ENCODE measurements at regions not wholly inside any gene's neighbourhood (a gene's known extent, or its start where the extent isn't known, plus 50 kb on each side); places are given as distances from the start of the nearest gene placed in this dataset.
"Not testable (repeated sequence)": the region's sequence is repeated elsewhere in the genome, so short reads cannot be mapped to it uniquely, and the experiment has no call there.

DNA sequence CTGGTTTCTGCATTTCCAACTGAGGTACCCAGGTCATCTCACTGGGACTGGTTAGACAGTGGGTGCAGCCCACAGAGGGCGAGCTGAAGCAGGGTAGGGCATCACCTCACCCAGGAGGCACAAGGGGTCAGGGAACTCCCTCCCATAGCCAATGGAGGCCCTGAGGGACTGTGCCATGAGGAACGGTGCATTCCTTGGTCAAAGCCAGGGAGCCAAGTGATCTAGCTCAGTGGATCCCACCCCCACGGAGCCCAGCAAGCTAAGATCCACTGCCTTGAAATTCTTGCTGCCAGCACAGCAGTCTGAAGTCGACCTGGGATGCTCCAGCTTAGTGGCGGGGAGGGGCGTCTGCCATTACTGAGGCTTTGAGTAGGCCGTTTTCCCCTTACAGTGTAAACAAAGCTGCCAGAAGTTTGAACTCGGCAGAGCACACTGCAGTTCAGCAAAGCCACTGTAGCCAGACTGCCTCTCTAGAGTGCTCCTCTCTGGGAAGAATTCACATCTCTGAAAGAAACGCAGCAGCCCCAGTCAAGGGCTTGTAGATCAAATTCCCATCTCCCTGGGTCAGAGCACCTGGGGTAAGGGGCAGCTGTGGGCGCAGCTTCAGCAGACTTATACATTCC, 1386.6 kb upstream of the PCDH9 start:
- no peak for DNase-seq

DNA sequence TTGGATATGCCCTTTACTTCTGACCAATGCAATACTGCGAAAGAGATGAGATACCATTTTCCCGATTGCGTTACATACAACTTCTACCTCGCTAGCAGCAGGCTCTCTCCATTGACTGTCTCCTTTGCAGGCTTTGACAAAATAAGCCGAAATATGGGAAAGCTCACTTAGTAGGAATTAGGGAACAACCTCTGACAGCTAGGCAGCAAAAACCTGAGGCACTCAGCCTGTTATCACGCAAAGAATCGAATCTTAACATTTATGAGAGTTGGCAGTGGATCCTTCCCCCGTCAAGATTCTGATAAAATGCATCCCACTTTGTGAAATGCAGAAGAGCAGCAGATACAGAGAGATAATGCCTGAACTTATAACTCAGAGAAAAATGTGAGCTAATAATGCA, 1379.5 kb upstream of the PCDH9 start:
- no peak for DNase-seq

DNA sequence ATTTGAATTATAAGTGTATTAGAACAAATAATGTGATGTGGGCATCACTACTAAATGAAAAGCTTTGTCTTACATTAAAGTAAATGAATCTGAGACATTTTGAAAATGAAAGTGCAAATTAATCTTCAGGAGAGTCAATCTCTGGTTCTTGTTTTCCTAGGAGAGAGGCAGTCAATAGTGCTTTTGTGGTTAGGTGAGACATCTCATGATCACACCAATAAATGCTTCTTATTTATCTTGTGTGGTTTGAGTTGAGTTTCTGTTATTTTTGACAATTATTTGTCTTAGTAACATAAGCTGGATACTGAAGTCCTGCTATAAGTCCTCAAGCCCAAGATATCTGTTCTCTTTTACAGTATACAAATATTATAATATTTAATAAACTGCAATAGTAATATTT, 1378.0 kb upstream of the PCDH9 start:
- no peak for DNase-seq

DNA sequence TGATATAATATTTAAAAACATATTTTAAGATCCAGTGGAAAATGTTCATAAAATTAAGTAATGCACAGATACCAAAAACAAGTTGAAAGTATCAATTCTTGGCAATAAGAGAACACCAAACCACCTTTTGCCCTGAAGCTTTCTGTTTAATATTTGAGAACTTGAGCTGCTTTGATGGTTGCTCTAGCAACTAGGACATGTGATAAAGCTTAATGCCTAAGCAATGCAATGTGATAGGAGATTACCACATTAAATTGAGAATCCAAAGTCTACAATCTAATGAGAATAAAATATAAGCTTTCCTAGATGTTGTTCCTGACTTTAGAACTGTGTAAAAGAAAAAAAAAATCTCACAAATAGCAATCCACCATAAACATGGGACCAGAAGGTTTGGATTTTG, 1367.5 kb upstream of the PCDH9 start:
- no peak for DNase-seq

DNA sequence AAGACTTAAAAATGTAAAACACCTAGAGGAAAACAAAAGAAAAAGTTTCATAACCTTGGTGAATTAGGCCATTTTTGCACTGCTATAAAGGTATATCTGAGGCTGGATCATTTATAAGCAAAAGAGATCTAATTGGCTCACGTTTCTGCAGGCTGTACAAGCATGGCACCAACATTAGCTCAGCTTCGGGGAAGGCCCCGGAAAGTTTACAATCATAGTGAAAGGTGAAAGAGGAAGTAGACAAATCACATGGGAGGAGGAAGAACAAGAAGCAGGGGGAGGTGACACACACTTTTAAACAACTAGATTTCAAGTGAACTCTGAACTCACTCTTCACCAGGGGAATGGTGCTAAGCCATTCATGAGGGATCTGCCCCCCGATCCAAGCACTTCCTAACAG, 1358.5 kb upstream of the PCDH9 start:
- peak; percentile 5 to 14 for DNase-seq

DNA sequence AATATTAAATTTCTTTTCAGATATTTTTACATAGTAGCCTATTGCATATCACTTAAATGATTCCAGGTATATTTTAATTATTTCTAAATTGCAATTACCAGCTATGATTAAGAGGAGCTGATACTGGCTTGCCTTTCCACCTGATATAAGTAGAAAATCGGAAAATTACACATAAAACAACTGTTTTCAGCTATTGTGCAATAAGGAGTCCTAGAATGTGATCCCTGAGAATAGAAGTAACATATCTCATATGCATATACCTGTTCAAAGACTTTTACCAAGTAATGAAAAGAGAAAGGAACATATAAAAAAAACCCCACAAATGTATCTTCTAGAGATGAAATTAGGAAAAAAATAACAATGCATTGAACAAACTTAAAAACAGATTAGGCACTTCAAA, 1354.6 kb upstream of the PCDH9 start:
- no peak for DNase-seq

DNA sequence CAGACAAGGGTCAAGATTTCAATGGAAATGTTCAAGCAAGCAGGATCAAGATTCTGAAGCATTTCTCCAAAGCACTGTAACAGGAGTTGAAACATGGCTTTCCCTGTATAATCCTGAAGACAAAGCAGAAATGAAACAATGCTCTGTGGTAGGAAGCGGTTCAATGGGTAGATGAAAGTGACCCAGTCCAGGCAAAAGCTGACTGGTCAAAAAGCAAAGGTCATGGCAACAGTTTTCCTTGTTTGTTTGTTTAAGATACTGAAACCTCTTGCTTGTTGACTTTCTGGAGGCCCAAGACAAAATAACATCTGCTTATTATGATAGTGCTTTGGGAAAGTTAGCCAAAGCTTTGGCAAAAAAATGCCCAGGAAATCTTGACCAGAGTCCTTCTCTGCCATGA, 1343.9 kb upstream of the PCDH9 start:
- DNase-seq, result no peak

DNA sequence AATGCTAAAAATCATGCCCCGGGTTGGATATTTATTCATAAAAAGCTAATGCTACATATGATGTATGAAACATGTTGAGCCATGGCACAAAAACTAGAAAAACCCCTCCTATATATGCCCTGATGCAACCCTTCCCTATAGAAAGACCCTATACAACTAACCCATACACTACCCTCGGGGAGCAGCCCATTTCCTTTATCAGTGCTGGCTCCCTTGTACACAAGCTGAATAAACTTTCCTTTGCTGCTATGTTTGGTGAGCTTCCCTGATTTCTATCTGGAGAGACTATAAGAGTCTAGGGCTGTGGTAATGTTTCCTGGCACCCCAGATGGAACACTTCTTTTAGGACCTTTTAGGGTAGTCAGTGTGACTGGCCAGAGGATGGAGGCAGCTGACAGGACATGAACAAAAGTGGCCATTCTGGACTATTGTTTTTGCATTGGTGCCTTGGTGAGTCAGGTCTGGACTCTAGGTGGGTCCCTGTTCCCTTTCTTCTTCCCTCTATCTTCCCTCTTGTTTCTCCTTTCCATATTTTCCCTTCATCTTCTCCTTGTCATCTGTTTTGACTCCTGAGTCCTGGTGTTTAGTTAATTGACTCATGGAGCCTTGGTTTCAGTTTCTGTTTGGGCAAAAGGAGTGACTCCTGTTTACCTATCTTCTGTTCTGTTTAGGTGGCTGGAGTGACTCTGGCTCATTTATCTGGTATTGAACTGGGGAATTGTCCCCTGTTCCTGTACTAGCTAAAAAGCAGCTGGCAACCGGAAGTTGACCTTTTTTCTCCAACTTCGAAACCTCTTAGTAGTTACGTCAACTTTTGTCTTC, 1321.8 kb upstream of the PCDH9 start:
- no peak for DNase-seq

DNA sequence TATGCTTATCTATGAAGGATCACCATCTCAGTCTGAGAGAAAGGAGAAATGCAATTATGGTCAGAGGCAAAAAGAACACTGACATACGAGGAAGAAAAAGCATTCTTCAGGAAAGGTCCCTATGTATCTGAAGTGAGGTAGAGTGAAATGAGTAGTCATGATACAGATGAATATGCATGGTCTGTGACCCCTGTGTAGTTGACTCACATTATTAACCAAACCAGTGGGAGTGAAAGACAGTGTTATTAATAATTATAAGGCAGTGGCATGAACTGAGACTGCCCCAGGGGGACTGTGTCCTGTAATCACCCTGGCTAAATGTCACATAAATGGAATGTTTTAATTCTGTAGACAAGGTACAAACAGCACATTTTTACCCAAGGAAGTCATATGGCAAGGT, 1320.2 kb upstream of the PCDH9 start:
- DNase-seq, result no peak

DNA sequence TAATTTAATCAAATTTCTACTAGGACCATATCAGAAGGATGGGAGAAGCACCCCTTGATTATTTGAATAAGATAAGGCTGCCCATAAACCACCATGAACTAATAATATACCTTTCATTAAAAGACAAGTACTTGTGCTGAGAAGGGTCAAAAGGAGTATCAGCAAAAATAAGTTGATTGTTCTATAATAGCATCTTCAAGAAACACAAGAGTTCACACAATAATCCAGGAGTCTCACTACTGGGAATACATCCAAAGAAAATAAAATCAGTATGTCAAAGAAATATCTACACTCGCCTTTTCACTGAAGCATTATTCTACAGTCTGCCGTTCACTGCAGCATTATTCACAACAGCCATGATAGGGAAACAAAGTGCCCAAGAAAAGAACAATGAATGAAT, 1310.1 kb upstream of the PCDH9 start:
- no peak for DNase-seq

DNA sequence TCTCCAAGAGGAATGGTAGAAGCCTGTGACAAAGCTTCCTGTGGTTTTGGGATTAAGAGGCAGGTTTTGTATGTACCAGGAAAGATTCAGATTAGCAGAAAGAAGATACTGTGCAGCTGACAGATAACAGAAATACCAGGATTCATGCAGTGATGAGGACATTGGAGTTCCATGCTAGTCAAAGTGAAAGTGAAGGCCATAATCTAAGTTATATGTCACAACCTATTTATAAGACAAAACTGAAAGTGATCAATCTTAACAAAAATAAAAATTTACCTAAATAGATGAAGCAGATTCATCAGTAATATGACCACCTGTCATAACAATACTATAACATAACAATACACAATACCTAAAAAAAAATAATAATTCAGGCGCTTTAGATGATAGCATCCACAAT, 1305.2 kb upstream of the PCDH9 start:
- DNase-seq, result no peak

DNA sequence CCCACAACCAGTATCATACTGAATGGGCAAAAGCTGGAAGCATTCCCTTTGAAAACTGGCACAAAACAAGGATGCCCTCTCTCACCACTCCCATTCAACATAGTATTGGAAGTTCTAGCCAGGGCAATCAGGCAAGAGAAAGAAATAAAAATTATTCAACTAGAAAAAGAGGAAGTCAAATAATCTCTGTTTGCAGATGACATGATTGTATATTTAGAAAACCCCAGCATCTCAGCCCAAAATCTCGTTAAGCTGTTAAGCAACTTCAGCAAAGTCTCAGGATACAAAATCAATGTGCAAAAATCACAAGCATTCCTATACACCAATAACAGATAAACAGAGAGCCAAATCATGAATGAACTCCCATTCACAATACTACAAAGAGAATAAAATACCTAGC, 1297.0 kb upstream of the PCDH9 start:
- not testable (repeated sequence) for DNase-seq

DNA sequence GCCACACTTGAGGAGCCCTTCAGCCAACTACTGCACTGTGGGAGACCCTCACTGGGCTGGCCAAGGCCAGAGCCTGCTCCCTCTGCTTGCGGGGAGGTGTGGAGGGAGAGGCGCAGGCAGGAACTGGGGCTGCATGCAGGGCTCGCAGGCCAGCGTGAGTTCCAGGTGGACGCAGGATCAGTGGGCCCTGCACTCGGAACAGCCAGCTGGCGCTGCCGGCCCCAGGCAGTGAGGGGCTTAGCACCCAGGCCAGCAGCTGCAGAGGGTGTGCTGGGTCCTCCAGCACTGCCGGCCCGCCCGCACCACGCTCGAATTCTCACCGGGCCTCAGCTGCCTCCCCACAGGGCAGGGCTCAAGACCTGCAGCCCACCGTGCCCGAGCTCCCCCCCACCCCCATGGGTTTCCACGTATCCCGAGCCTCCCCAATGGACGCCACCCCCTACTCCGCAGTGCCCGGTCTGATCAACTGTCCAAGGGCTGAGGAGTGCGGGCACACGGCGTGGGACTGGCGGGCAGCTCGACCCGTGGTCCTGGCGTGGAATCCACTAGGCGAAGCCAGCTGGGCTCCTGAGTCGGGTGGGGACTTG, 1293.8 kb upstream of the PCDH9 start:
- DNase-seq, result no peak

DNA sequence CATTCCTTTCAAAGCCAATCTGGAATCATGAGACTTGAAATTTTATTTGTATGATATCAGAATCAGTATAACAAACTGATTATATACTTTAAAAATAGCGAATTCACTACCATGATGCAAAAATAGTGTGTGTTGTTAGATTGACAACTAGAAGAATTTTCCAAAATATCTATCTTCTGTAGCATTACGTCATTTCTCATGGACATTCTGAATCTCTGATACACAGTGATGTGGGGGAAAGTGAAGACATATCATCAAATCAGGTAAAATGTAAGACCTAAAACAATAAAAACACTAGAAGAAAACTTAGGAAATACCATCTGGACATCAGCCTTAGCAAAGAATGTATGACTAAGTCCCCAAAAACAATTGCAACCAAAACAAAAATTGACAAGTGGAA, 1292.0 kb upstream of the PCDH9 start:
- DNase-seq, result no peak

DNA sequence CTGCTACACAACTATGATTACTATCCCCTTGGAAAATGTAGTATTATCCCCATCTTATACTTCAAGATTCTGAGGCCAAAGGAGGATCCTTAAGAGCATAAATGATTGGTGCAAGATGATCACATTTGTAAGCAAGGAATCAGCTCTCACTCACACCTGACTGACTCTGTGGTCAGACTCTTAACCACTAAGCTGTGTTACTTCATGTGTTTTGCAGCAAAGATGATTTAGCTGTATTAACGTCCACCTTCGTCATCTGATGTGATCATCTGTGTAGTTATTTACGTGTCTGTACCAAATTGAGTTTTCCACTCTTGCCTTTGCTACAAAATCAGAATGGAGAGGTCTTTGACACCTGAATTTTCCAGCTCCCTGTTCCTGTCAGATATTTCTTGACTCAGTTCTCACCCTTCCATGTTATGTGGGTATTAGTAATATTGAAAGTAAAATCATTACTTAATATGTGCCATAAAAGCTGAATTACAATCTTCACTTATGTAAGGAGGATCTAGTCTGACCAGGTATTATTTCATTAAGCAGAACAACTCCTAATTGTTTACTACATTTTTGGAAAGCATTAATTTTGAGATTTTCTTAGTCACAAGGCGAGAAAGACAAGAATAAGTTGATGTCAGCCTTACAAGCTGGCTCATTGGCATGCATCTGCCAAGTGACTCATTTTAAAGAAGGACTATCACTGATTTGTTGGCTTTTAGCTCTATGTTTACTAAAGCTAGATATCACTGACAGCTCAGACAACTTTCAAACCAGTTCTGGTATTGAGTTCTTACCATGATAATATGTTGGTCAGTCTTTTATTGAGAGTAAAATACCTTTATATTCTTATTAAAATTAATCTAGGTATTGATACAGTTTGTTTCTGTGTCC, 1279.8 kb upstream of the PCDH9 start:
- DNase-seq, result no peak

DNA sequence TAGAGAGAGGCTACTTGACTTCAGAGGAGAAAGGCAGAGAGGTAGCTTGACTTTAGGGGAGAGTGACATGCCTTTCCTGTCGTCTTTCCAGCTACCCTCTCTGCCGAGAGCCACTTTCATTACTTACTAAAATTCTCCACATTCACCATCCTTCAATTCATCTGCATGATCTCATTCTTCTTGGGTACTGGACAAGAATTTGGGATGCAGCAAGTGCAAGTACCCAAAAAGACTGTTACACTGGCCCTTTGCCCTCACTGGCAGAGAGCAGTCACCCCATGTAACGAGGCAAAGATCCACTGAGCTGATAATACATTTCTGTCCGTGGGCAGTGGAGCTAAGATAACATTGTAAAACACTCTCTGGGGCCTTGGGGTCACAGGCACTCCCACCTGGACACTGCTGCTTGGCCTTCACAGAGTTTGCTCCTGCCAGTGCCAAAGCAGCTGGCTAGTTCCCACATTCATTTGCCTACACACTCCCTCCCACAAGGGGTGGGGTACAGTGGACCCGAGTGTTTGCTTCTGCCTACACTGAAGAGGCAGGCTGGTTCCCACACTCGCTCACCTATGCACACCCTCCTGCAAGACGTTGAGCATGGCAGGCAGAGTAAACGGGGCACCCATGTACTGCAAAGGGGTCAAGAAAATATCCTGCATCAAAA, 1276.9 kb upstream of the PCDH9 start:
- no peak for DNase-seq

DNA sequence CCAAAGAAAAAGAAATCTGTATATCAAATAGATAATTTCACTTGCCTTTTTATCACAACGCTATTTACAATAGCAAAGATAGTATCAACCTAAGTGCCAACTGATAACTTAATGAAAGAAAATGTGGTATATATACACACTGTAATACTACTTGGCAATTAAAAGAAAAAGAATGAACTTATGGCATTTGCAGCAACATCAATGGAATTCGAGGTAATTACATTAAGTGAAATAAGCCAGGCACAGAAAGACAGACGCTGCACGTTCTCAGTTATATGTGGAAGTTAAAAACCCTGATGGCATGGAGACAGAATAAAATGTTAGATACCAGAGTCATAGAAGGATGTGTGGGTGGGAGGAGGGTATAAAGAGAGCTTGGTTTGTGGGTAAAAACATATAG, 1260.5 kb upstream of the PCDH9 start:
- DNase-seq, result no peak

DNA sequence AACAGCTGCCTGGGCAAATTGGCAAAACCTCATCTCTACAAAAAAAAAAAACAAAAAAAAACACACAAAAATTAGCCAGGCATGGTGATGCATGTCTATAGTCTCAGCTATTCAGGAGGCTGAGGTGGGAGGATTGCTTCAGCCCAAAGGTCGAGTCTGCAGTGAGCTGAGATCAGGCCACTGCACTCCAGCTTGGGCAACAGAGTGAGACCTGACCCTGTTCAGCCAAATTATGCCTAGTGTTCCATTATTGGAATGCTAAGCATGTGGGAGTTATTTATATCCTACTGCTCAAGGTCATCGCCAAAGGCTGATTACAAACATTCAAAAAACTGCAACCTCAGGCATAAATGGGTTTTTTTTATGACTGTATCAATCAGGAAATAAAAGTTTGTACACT, 1251.0 kb upstream of the PCDH9 start:
- DNase-seq, result no peak

DNA sequence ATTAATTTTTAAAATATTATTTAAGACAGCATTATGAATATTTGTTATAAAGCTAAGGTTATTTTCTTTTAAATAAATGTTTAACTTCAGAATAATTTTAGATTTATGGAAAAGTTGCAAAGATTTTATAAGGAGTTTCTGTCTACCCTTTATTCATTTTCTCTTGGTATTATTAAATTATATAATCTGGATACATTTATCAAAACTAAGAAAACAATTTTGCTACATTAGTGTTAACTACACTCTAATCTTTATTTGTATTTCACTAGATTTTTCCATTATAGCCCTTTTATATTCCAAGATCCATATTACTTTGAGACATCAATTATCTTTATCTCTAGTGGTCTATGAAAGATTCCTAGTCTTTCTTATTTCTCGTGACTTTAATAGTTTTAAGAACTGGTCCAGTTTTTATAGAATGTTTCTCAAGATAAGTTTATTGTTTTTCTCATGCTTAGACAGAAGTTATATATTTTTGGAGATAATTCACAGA, 1243.7 kb upstream of the PCDH9 start:
- DNase-seq, result no peak

DNA sequence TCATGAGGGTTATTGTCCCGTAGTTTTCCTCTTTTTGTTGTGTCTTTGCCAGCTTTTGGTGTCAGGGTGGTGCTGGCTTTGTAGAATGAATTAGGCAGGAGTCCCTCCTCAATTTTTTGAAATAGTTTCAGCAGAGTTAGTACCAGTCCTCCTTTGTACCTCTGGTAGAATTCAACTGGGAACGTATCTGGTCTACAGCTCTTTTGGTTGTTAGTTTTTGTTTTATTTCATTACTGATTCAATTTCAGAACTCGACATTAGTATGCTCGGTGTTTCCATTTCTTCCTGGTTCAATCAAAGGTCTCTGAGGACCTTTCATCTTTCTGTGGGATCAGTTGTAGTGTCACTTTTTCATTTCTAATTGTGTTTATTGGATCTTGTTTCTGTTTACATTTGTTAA, 1237.0 kb upstream of the PCDH9 start:
- no peak for DNase-seq

DNA sequence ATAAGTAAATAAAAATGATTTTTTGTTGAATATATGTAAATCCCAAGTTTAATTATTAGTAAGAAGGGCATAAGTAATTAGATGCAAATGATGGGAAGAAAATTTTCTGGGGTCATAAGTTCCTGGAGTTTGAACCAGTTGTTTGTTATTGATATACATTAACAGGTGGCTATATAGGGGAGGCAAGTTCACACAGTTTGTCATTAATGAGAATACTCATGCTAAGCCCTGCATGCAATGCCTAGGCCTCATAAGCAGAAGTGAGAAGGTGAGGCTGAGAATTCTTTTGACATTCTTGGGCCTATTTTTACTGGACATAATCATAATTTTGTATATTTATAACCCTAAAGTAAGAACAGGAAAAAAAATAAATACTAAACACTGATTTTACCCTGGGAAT, 1210.7 kb upstream of the PCDH9 start:
- DNase-seq, result no peak

DNA sequence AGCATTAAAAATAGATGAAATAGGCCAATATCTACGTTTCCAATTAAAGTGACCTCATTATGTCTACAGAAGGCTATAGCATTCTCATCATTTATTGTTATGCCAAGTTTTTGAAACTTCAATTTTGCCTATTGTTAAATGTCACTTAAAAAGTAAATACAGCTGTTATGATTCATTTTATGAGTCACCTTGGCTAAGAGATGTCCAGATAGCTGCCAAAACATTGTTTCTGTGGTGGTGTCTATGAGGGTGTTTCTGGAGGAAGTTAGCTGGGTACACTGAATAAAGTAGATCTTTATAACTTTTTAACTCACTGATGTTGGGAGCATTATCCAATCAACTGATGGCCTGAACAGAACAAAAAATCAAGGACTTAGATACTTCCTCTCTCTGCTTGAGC, 1209.7 kb upstream of the PCDH9 start:
- DNase-seq, result no peak

DNA sequence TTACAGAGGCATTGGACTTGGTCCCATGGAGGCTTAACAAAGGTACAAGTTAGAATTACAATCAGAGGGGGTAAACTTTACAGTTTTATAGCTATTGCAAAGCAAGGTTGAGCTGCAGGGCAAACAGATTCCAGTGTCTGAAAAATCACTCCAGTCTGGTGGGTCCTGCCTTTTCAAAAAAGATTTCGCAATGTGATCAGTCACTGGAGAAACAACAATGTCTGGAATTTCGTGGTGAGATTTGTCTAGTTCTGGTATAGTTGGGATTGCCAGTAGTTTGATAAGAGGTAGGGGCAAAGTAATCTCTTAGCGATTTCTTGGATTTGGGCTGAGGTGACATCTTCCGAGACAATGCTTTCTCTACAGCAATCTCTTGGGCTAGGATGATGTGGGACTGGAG, 1198.2 kb upstream of the PCDH9 start:
- DNase-seq, result no peak
